Ectodermal cell (in vitro differentiated cells): ENCODE measurements at regions not wholly inside any gene's neighbourhood (a gene's known extent, or its start where the extent isn't known, plus 50 kb on each side); places are given as distances from the start of the nearest gene placed in this dataset.

ENCODE experiments used
- H3K27ac ChIP-seq: 2 replicates; pipeline ENCODE4 v1.7.0; 2013; ENCODE audit warnings: mild to moderate bottlenecking, low read depth, low read length; ENCODE audit not compliant: insufficient read depth, poor library complexity, severe bottlenecking
- H3K27me3 ChIP-seq: 2 replicates; pipeline ENCODE4 v1.7.0; 2013; ENCODE audit warnings: mild to moderate bottlenecking, low read length; ENCODE audit not compliant: insufficient read depth, control insufficient read depth, poor library complexity, severe bottlenecking
- H3K36me3 ChIP-seq: one replicate; pipeline ENCODE4 v1.7.0; 2013; ENCODE audit warnings: low read length; ENCODE audit not compliant: control insufficient read depth, insufficient read depth
- H3K4me1 ChIP-seq: one replicate; pipeline ENCODE4 v1.7.0; 2013; ENCODE audit warnings: low read length; ENCODE audit not compliant: control insufficient read depth, insufficient read depth
- H3K4me3 ChIP-seq: 2 replicates; pipeline ENCODE4 v1.7.0; 2013; ENCODE audit warnings: low read depth, low read length, control low read depth; ENCODE audit not compliant: insufficient read depth
- H3K9me3 ChIP-seq: 2 replicates; pipeline ENCODE4 v1.7.0; 2013; ENCODE audit warnings: mild to moderate bottlenecking, low read length, moderate library complexity; ENCODE audit not compliant: control insufficient read depth
- WGBS, 2 experiments: methylation state at CpG; one replicate each; pipeline ENCODE4 v1.1.7; 2013; ENCODE audit warnings: missing lambda C conversion rate in 2 of 2; 5-methylcytosine and 5-hydroxymethylcytosine counted together

- H3K27ac ChIP-seq = no peak overlapping the region
- 89 to 95% methylated on average over 9 to 10 of the region's 11 CpGs for WGBS, 2 experiments
- H3K4me3 ChIP-seq = no peak overlapping the region
- H3K4me1 ChIP-seq = no peaks in the 10 kb centered on the region
- no peaks in the 10 kb centered on the region for H3K9me3 ChIP-seq
- no peaks in the 10 kb centered on the region for H3K27me3 ChIP-seq
- H3K36me3 ChIP-seq = no peaks in the 10 kb centered on the region
Observed at GRCh38 chr7:156080046-156080445, 267.8 kb upstream of the SHH start.

- H3K27ac ChIP-seq = no peak overlapping the region
- no peaks in the 10 kb centered on the region for H3K36me3 ChIP-seq
- H3K27me3 ChIP-seq = no peaks in the 10 kb centered on the region
- H3K4me1 ChIP-seq = no peaks in the 10 kb centered on the region
- 93 to 95% methylated on average over 15 of the region's 15 CpGs for WGBS, 2 experiments
- H3K9me3 ChIP-seq = no peaks in the 10 kb centered on the region
- no peak overlapping the region for H3K4me3 ChIP-seq
Observed at GRCh38 chr7:156079156-156079555, 266.9 kb upstream of the SHH start.

- 94 to 95% methylated on average over 28 of the region's 28 CpGs for WGBS, 2 experiments
- Histone ChIP-seq H3K36me3 (no peaks in the 10 kb centered on the region), H3K27me3 (no peaks in the 10 kb centered on the region), H3K27ac (no peak overlapping the region), H3K9me3 (no peaks in the 10 kb centered on the region), H3K4me3 (no peak overlapping the region), H3K4me1 (no peaks in the 10 kb centered on the region)
Observed at GRCh38 chr7:156074982-156075615, 262.8 kb upstream of the SHH start.

- 93 to 96% methylated on average over 11 of the region's 11 CpGs for WGBS, 2 experiments
- no peaks in the 10 kb centered on the region for H3K36me3 ChIP-seq
- H3K4me1 ChIP-seq = no peaks in the 10 kb centered on the region
- H3K27ac ChIP-seq = no peak overlapping the region
- no peak overlapping the region for H3K4me3 ChIP-seq
- H3K27me3 ChIP-seq = no peaks in the 10 kb centered on the region
- H3K9me3 ChIP-seq = no peaks in the 10 kb centered on the region
Observed at GRCh38 chr7:156074084-156074483, 261.8 kb upstream of the SHH start.

GRCh38 chr7:156073366-156074052 is 261.2 kb upstream of the SHH start:
- Histone ChIP-seq H3K4me1 (no peaks in the 10 kb centered on the region), H3K9me3 (no peaks in the 10 kb centered on the region), H3K36me3 (no peaks in the 10 kb centered on the region), H3K27ac (no peak overlapping the region), H3K27me3 (no peaks in the 10 kb centered on the region), H3K4me3 (no peak overlapping the region)
- WGBS, 2 experiments = 87 to 88% methylated on average over 10 to 13 of the region's 13 CpGs

- no peaks in the 10 kb centered on the region for H3K4me1 ChIP-seq
- WGBS, 2 experiments = 90 to 92% methylated on average over 13 of the region's 13 CpGs
- no peaks in the 10 kb centered on the region for H3K36me3 ChIP-seq
- no peaks in the 10 kb centered on the region for H3K9me3 ChIP-seq
- H3K27ac ChIP-seq = no peak overlapping the region
- no peak overlapping the region for H3K4me3 ChIP-seq
- H3K27me3 ChIP-seq = no peaks in the 10 kb centered on the region
Observed at GRCh38 chr7:156071612-156072011, 259.3 kb upstream of the SHH start.

GRCh38 chr7:156069891-156070290 is 257.6 kb upstream of the SHH start:
- WGBS, 2 experiments = 92 to 93% methylated on average over 4 of the region's 4 CpGs

GRCh38 chr7:156067156-156067555 is 254.9 kb upstream of the SHH start:
- H3K4me1 ChIP-seq = no peaks in the 10 kb centered on the region
- 94 to 95% methylated on average over 10 of the region's 10 CpGs for WGBS, 2 experiments
- H3K27me3 ChIP-seq = no peaks in the 10 kb centered on the region
- no peak overlapping the region for H3K27ac ChIP-seq
- H3K36me3 ChIP-seq = no peaks in the 10 kb centered on the region
- H3K4me3 ChIP-seq = no peak overlapping the region
- no peaks in the 10 kb centered on the region for H3K9me3 ChIP-seq

More at GRCh38 chr7:156069891-156070290, 257.6 kb upstream of the SHH start:
- H3K27me3 ChIP-seq = no peaks in the 10 kb centered on the region
- no peak overlapping the region for H3K27ac ChIP-seq
- no peaks in the 10 kb centered on the region for H3K36me3 ChIP-seq
- no peak overlapping the region for H3K4me3 ChIP-seq
- H3K4me1 ChIP-seq = no peaks in the 10 kb centered on the region
- no peaks in the 10 kb centered on the region for H3K9me3 ChIP-seq

- no peaks in the 10 kb centered on the region for H3K4me1 ChIP-seq
- WGBS, 2 experiments = 92 to 93% methylated on average over 3 of the region's 3 CpGs
- no peak overlapping the region for H3K4me3 ChIP-seq
- no peak overlapping the region for H3K27ac ChIP-seq
- H3K36me3 ChIP-seq = no peaks in the 10 kb centered on the region
- no peaks in the 10 kb centered on the region for H3K27me3 ChIP-seq
- H3K9me3 ChIP-seq = no peaks in the 10 kb centered on the region
Observed at GRCh38 chr7:156065400-156065799, 253.1 kb upstream of the SHH start.

GRCh38 chr7:156064971-156065386 is 252.7 kb upstream of the SHH start:
- Histone ChIP-seq H3K4me1 (no peaks in the 10 kb centered on the region), H3K27ac (no peak overlapping the region), H3K27me3 (no peaks in the 10 kb centered on the region), H3K4me3 (no peak overlapping the region), H3K9me3 (no peaks in the 10 kb centered on the region), H3K36me3 (no peaks in the 10 kb centered on the region)
- 81 to 87% methylated on average over 4 of the region's 4 CpGs for WGBS, 2 experiments
